DND-41 (cell line): ENCODE measurements at regions not wholly inside any gene's neighbourhood (a gene's known extent, or its start where the extent isn't known, plus 50 kb on each side); places are given as distances from the start of the nearest gene placed in this dataset.

ENCODE experiments used
- EZH2 ChIP-seq: IDR thresholded peaks from 3 replicates; pipeline ENCODE4 v1.6.1; 2012; ENCODE audit warnings: borderline replicate concordance, low read depth, mild to moderate bottlenecking, moderate library complexity, low read length, inconsistent platforms; ENCODE audit not compliant: severe bottlenecking
- TF ChIP-seq, protein P1 (sequence below): IDR thresholded peaks from 2 replicates; pipeline ENCODE4 v1.5.1; 2012; ENCODE audit warnings: borderline replicate concordance, low read length, moderate library complexity, mild to moderate bottlenecking; ENCODE audit not compliant: poor library complexity, severe bottlenecking; ENCODE audit errors: extremely low read depth

DNA sequence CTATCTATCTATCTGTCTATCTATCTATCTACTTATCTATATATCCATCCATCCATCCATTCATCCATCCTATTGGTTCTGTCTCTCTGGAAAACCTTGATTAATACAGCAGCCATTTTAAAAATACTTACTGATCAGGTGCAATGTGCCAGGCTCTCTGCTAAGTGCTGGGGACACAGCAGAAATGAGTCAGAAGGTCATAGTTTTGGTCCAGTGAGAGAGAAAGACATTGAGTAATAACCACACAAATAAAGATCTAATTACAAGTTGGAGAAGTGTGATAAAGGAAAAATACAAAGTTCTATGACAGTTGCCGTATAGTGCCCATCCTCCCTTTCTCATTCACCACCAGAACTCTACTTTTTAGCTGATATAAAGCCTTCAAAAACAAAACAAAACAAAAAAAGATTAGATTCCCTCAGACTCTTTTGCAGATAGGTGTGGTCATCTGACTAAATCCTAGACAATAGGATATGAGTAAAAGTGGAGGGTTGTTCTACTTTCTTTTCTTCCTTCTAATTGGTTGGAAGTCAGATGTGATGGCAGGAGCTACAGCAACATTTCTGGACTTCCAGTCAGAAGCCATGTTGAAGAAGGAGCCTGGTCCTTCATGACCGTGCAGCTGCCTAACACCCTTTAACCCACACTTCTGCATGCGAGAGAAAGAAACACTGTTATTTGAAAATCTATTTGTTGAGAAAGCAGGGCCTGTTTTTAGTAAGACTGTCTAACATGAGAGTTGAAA lies 72.0 kb upstream of the TOX3 start:
- TF ChIP-seq, protein P1, sequence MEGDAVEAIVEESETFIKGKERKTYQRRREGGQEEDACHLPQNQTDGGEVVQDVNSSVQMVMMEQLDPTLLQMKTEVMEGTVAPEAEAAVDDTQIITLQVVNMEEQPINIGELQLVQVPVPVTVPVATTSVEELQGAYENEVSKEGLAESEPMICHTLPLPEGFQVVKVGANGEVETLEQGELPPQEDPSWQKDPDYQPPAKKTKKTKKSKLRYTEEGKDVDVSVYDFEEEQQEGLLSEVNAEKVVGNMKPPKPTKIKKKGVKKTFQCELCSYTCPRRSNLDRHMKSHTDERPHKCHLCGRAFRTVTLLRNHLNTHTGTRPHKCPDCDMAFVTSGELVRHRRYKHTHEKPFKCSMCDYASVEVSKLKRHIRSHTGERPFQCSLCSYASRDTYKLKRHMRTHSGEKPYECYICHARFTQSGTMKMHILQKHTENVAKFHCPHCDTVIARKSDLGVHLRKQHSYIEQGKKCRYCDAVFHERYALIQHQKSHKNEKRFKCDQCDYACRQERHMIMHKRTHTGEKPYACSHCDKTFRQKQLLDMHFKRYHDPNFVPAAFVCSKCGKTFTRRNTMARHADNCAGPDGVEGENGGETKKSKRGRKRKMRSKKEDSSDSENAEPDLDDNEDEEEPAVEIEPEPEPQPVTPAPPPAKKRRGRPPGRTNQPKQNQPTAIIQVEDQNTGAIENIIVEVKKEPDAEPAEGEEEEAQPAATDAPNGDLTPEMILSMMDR, result no peak
- TF ChIP-seq EZH2, result no peak
